ENCODE measurements at regions not wholly inside any gene's neighbourhood (a gene's known extent, or its start where the extent isn't known, plus 50 kb on each side); places are given as distances from the start of the nearest gene placed in this dataset.

GRCh38 chr11:70700871-70701270 is 302.5 kb downstream of the CTTN start:
- no peak for DNase-seq (ENCODE audit: low spot score)
- in situ Hi-C loops (cut with MboI; ENCODE audit: low sequenced_read_pairs, unreplicated experiment) = no loop called here
- TF ChIP-seq CTCF (IDR thresholded peaks at IDR 0.05; ENCODE audit: borderline replicate concordance, control extremely low read depth, extremely low read depth, insufficient read depth, missing control alignments) = no peak

GRCh38 chr11:70702040-70702648 is 303.8 kb downstream of the CTTN start:
- DNase-seq (ENCODE audit: low spot score) = no peak
- in situ Hi-C loops (cut with MboI; ENCODE audit: low sequenced_read_pairs, unreplicated experiment) = no loop called here
- no peak for TF ChIP-seq CTCF (IDR thresholded peaks at IDR 0.05; ENCODE audit: borderline replicate concordance, control extremely low read depth, extremely low read depth, insufficient read depth, missing control alignments)

GRCh38 chr11:70703141-70704064 is 305.1 kb downstream of the CTTN start:
- TF ChIP-seq CTCF (IDR thresholded peaks at IDR 0.05; ENCODE audit: borderline replicate concordance, control extremely low read depth, extremely low read depth, insufficient read depth, missing control alignments) = no peak
- in situ Hi-C loops (cut with MboI; ENCODE audit: low sequenced_read_pairs, unreplicated experiment) = no loop called here
- DNase-seq (ENCODE audit: low spot score) = no peak

- no peak for DNase-seq (ENCODE audit: low spot score)
- no peak for TF ChIP-seq CTCF (IDR thresholded peaks at IDR 0.05; ENCODE audit: borderline replicate concordance, control extremely low read depth, extremely low read depth, insufficient read depth, missing control alignments)
- in situ Hi-C loops (cut with MboI; ENCODE audit: low sequenced_read_pairs, unreplicated experiment) = no loop called here
Measured at GRCh38 chr11:70705097-70705496, 306.8 kb downstream of the CTTN start.

- no peak for DNase-seq (ENCODE audit: low spot score)
- in situ Hi-C loops (cut with MboI; ENCODE audit: low sequenced_read_pairs, unreplicated experiment) = no loop called here
- TF ChIP-seq CTCF (IDR thresholded peaks at IDR 0.05; ENCODE audit: borderline replicate concordance, control extremely low read depth, extremely low read depth, insufficient read depth, missing control alignments) = no peak
Measured at GRCh38 chr11:70705930-70706329, 307.6 kb downstream of the CTTN start.

- no peak for TF ChIP-seq CTCF (IDR thresholded peaks at IDR 0.05; ENCODE audit: borderline replicate concordance, control extremely low read depth, extremely low read depth, insufficient read depth, missing control alignments)
- DNase-seq (ENCODE audit: low spot score) = no peak
- in situ Hi-C loops (cut with MboI; ENCODE audit: low sequenced_read_pairs, unreplicated experiment) = no loop called here
Measured at GRCh38 chr11:70707821-70708220, 309.5 kb downstream of the CTTN start.
